ENCODE measurements at regions not wholly inside any gene's neighbourhood (a gene's known extent, or its start where the extent isn't known, plus 50 kb on each side); places are given as distances from the start of the nearest gene placed in this dataset.

DNA sequence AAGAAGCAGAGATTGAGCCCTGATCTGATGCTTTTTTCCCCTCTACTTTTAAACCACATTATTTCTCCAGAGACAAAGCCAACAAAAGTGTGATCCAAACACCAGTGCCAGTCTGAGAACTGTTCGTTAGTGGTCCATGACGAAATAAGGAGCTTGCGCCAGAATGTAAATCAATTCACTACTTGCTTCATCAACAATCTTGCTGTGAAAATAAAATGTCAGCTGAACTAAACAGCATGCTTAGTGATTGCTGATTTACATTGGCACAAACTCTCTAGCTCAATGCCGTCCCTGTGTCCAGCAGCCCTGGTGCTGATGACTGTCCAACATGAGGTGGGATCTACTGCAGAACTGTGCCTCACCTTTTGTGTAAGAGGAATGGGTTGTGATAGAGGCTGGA lies 71.3 kb downstream of the SOX3 start:
- no CpG with 5 or more reads among the region's 4 CpGs for WGBS (ENCODE audit: extremely low coverage, insufficient coverage, insufficient read length)
- no peaks in the 10 kb centered on the region for H3K4me1 ChIP-seq (ENCODE audit: control insufficient read depth in 1 of 2, insufficient read depth in 2 of 2, low read length in 2 of 2)
- DNase-seq, result no peak
- H4K91ac ChIP-seq (ENCODE audit: low read depth, low read length), result no peak overlapping the region
- no peaks in the 10 kb centered on the region for H3K9me3 ChIP-seq (ENCODE audit: insufficient read depth, low read depth, low read length)
- no peak overlapping the region for H3K4me3 ChIP-seq (ENCODE audit: low read depth, low read length)
- no peaks in the 10 kb centered on the region for H3K79me1 ChIP-seq (ENCODE audit: low read length)
- H4K12ac ChIP-seq (ENCODE audit: low read depth, low read length), result no peak overlapping the region
- no peaks in the 10 kb centered on the region for H3K36me3 ChIP-seq (ENCODE audit: control insufficient read depth in 1 of 2, insufficient read depth in 2 of 2, low read length in 2 of 2)
- no peak overlapping the region for H3K18ac ChIP-seq (ENCODE audit: low read length)
- no peak overlapping the region for H4K8ac ChIP-seq (ENCODE audit: low read depth, low read length)
- H3K4ac ChIP-seq (ENCODE audit: low read depth, low read length), result no peak overlapping the region
- no peak overlapping the region for H3K27ac ChIP-seq (ENCODE audit: low read depth, low read length)
- no peak overlapping the region for H3K4me2 ChIP-seq (ENCODE audit: low read length)
- H3K14ac ChIP-seq (ENCODE audit: low read length), result no peak overlapping the region
- no peak overlapping the region for H3K9ac ChIP-seq (ENCODE audit: low read length)
- H2BK12ac ChIP-seq (ENCODE audit: low read length), result no peak overlapping the region
- H2BK5ac ChIP-seq (ENCODE audit: low read depth, low read length, poor library complexity), result no peak overlapping the region
- H3K79me2 ChIP-seq (ENCODE audit: control insufficient read depth, insufficient read depth, low read length, poor library complexity), result no peaks in the 10 kb centered on the region
- no peak overlapping the region for H2AFZ ChIP-seq (ENCODE audit: insufficient read depth, low read length, poor library complexity)
- no peak overlapping the region for H3K23ac ChIP-seq (ENCODE audit: low read length)
- no peaks in the 10 kb centered on the region for H3K27me3 ChIP-seq (ENCODE audit: insufficient read depth, low read length)
- H2AK5ac ChIP-seq (ENCODE audit: low read length), result no peak overlapping the region
- H2BK120ac ChIP-seq (ENCODE audit: insufficient read depth, low read length, poor library complexity), result no peak overlapping the region

DNA sequence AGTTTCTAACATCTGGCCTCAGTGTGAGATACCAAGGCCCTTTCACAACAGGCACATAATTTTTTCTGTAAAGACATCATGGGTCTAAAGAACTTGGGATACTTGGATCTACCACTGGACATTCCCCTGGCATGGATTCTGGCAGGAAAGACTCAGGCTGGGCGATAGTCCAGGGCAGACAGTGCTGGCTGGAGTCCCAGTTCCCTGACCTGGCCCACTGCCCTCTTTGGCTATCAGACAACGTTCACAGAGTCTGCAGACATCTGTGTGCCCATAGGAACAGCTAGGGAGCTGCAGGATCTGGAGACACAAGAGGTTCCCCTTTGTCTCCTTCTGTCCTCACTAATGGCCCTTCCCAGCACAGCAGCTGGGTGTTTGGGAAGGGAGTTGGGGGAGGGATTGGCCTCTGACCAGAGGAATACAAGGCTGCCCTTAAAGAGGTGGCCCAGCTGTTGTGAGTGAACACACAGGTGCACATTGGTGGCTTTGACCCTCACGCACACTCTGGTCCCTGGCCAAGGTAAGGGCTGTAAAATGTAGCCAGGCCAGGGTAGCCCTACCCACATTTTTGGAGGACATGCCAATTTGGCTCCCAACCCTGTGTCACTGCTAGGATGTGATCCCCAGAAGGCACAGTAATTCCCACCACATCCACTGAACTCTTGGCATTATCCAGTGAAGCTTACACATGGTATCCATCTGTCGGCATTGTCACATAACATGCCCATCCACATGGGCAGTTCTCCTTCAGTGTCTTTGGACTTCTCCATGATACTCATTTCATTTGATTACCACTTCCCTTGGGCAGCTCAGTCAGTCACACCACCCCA lies 72.3 kb downstream of the SOX3 start:
- no peak overlapping the region for H2AFZ ChIP-seq (ENCODE audit: insufficient read depth, low read length, poor library complexity)
- no peak overlapping the region for H3K14ac ChIP-seq (ENCODE audit: low read length)
- no peak overlapping the region for H4K12ac ChIP-seq (ENCODE audit: low read depth, low read length)
- H3K23ac ChIP-seq (ENCODE audit: low read length), result no peak overlapping the region
- no peak for DNase-seq
- no peak overlapping the region for H3K4me2 ChIP-seq (ENCODE audit: low read length)
- H3K27me3 ChIP-seq (ENCODE audit: insufficient read depth, low read length), result no peaks in the 10 kb centered on the region
- H3K27ac ChIP-seq (ENCODE audit: low read depth, low read length), result no peak overlapping the region
- H3K4me1 ChIP-seq (ENCODE audit: control insufficient read depth in 1 of 2, insufficient read depth in 2 of 2, low read length in 2 of 2), result no peaks in the 10 kb centered on the region
- H3K4me3 ChIP-seq (ENCODE audit: low read depth, low read length), result no peak overlapping the region
- H3K4ac ChIP-seq (ENCODE audit: low read depth, low read length), result no peak overlapping the region
- no peaks in the 10 kb centered on the region for H3K79me2 ChIP-seq (ENCODE audit: control insufficient read depth, insufficient read depth, low read length, poor library complexity)
- H4K91ac ChIP-seq (ENCODE audit: low read depth, low read length), result no peak overlapping the region
- H3K36me3 ChIP-seq (ENCODE audit: control insufficient read depth in 1 of 2, insufficient read depth in 2 of 2, low read length in 2 of 2), result no peaks in the 10 kb centered on the region
- no peak overlapping the region for H3K9ac ChIP-seq (ENCODE audit: low read length)
- H2BK120ac ChIP-seq (ENCODE audit: insufficient read depth, low read length, poor library complexity), result no peak overlapping the region
- H3K9me3 ChIP-seq (ENCODE audit: insufficient read depth, low read depth, low read length), result no peaks in the 10 kb centered on the region
- H4K8ac ChIP-seq (ENCODE audit: low read depth, low read length), result no peak overlapping the region
- no peak overlapping the region for H2AK5ac ChIP-seq (ENCODE audit: low read length)
- H3K18ac ChIP-seq (ENCODE audit: low read length), result no peak overlapping the region
- H3K79me1 ChIP-seq (ENCODE audit: low read length), result no peaks in the 10 kb centered on the region
- no peak overlapping the region for H2BK5ac ChIP-seq (ENCODE audit: low read depth, low read length, poor library complexity)
- no CpG with 5 or more reads among the region's 4 CpGs for WGBS (ENCODE audit: extremely low coverage, insufficient coverage, insufficient read length)
- no peak overlapping the region for H2BK12ac ChIP-seq (ENCODE audit: low read length)

DNA sequence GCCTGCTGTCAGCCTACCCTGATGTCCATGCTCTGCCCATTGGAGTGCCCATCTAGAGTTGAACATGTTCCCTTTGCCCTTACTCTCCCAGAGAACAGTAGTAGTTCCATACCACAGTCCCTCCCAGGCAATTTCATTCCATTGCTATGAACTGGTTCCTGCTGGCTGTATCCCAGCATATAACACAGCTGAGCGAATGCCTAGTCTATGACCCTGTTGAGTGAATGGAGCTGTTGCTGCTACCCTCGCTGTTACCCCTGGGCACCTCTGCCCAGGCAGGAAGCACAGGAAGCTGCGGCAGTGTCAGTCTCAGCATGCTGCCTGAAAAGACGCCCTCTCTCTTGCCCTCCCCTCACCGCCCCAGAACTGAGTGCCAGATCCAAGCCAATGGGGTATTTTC lies 73.3 kb downstream of the SOX3 start:
- H3K23ac ChIP-seq (ENCODE audit: low read length), result no peak overlapping the region
- H3K4ac ChIP-seq (ENCODE audit: low read depth, low read length), result no peak overlapping the region
- H2BK120ac ChIP-seq (ENCODE audit: insufficient read depth, low read length, poor library complexity), result no peak overlapping the region
- H3K4me1 ChIP-seq (ENCODE audit: control insufficient read depth in 1 of 2, insufficient read depth in 2 of 2, low read length in 2 of 2), result no peaks in the 10 kb centered on the region
- H3K4me2 ChIP-seq (ENCODE audit: low read length), result no peak overlapping the region
- no peaks in the 10 kb centered on the region for H3K27me3 ChIP-seq (ENCODE audit: insufficient read depth, low read length)
- H4K8ac ChIP-seq (ENCODE audit: low read depth, low read length), result no peak overlapping the region
- H3K79me1 ChIP-seq (ENCODE audit: low read length), result no peaks in the 10 kb centered on the region
- no peaks in the 10 kb centered on the region for H3K9me3 ChIP-seq (ENCODE audit: insufficient read depth, low read depth, low read length)
- H4K91ac ChIP-seq (ENCODE audit: low read depth, low read length), result no peak overlapping the region
- DNase-seq, result no peak
- H2BK5ac ChIP-seq (ENCODE audit: low read depth, low read length, poor library complexity), result no peak overlapping the region
- H2AK5ac ChIP-seq (ENCODE audit: low read length), result no peak overlapping the region
- H3K9ac ChIP-seq (ENCODE audit: low read length), result no peak overlapping the region
- H3K18ac ChIP-seq (ENCODE audit: low read length), result no peak overlapping the region
- no peak overlapping the region for H2AFZ ChIP-seq (ENCODE audit: insufficient read depth, low read length, poor library complexity)
- no peak overlapping the region for H4K12ac ChIP-seq (ENCODE audit: low read depth, low read length)
- H3K14ac ChIP-seq (ENCODE audit: low read length), result no peak overlapping the region
- no peak overlapping the region for H2BK12ac ChIP-seq (ENCODE audit: low read length)
- no peaks in the 10 kb centered on the region for H3K36me3 ChIP-seq (ENCODE audit: control insufficient read depth in 1 of 2, insufficient read depth in 2 of 2, low read length in 2 of 2)
- no peaks in the 10 kb centered on the region for H3K79me2 ChIP-seq (ENCODE audit: control insufficient read depth, insufficient read depth, low read length, poor library complexity)
- H3K4me3 ChIP-seq (ENCODE audit: low read depth, low read length), result no peak overlapping the region
- WGBS (ENCODE audit: extremely low coverage, insufficient coverage, insufficient read length), result no CpG with 5 or more reads among the region's 5 CpGs
- H3K27ac ChIP-seq (ENCODE audit: low read depth, low read length), result no peak overlapping the region

DNA sequence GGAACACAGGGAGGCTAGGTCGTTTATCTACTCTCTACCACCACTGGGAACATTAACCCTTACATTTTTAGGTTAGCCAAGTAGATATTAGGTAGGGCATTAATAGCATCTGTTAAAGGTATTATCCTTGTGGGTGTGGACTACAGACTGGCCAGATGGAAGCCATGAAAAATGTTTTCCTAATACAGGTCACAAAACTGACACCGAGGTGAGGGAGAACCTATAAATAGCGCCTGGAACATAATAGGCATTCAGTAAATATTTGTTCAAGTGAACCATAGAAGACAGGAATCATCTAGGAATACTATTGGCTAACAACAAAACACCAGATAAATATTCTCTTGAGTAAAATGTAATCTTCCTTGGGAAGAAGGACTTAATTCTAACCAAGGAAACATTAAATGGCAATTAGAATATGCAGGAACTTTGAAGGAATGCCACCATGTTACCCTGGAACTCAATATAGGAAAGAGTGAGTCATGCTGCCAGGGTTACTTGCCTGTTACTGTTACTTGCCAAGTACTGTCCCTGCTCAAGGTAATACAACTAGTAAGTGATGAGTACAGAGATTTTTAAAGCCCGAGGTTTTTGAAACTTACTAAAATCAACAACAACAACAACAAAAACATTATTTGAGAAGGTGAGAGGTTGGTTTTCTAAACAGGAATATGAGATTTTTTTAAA lies 79.0 kb downstream of the SOX3 start:
- Histone ChIP-seq H3K27ac (ENCODE audit: low read depth, low read length) (no peak overlapping the region), H3K4me3 (ENCODE audit: low read depth, low read length) (no peak overlapping the region), H3K14ac (ENCODE audit: low read length) (no peak overlapping the region), H4K8ac (ENCODE audit: low read depth, low read length) (no peak overlapping the region), H3K27me3 (ENCODE audit: insufficient read depth, low read length) (no peaks in the 10 kb centered on the region), H3K23ac (ENCODE audit: low read length) (no peak overlapping the region), H3K9me3 (ENCODE audit: insufficient read depth, low read depth, low read length) (no peaks in the 10 kb centered on the region), H3K79me1 (ENCODE audit: low read length) (no peaks in the 10 kb centered on the region), H4K12ac (ENCODE audit: low read depth, low read length) (no peak overlapping the region), H2BK12ac (ENCODE audit: low read length) (no peak overlapping the region), H3K18ac (ENCODE audit: low read length) (no peak overlapping the region), H4K91ac (ENCODE audit: low read depth, low read length) (no peak overlapping the region), H2BK120ac (ENCODE audit: insufficient read depth, low read length, poor library complexity) (no peak overlapping the region), H3K79me2 (ENCODE audit: control insufficient read depth, insufficient read depth, low read length, poor library complexity) (no peaks in the 10 kb centered on the region), H3K4ac (ENCODE audit: low read depth, low read length) (no peak overlapping the region), H3K4me2 (ENCODE audit: low read length) (no peak overlapping the region), H2AK5ac (ENCODE audit: low read length) (no peak overlapping the region), H3K36me3 (ENCODE audit: control insufficient read depth in 1 of 2, insufficient read depth in 2 of 2, low read length in 2 of 2) (no peaks in the 10 kb centered on the region), H3K4me1 (ENCODE audit: control insufficient read depth in 1 of 2, insufficient read depth in 2 of 2, low read length in 2 of 2) (no peaks in the 10 kb centered on the region), H2BK5ac (ENCODE audit: low read depth, low read length, poor library complexity) (no peak overlapping the region), H2AFZ (ENCODE audit: insufficient read depth, low read length, poor library complexity) (no peak overlapping the region), H3K9ac (ENCODE audit: low read length) (no peak overlapping the region)
- DNase-seq, result no peak
- WGBS (ENCODE audit: extremely low coverage, insufficient coverage, insufficient read length), result no CpG with 5 or more reads among the region's 4 CpGs

Measured in trophoblast cell (in vitro differentiated cells and primary cell).